GM19372 (cell line): ENCODE measurements at regions not wholly inside any gene's neighbourhood (a gene's known extent, or its start where the extent isn't known, plus 50 kb on each side); places are given as distances from the start of the nearest gene placed in this dataset.
"Not testable (repeated sequence)": the region's sequence is repeated elsewhere in the genome, so short reads cannot be mapped to it uniquely, and the experiment has no call there.

Source experiments
- ATAC-seq: cut with Tn5 transposase; IDR thresholded peaks from one replicate; pipeline ENCODE4 v1.9.1; 2021; ENCODE audit warnings: mild to moderate bottlenecking, low read depth, moderate library complexity; ENCODE audit not compliant: unreplicated experiment

DNA sequence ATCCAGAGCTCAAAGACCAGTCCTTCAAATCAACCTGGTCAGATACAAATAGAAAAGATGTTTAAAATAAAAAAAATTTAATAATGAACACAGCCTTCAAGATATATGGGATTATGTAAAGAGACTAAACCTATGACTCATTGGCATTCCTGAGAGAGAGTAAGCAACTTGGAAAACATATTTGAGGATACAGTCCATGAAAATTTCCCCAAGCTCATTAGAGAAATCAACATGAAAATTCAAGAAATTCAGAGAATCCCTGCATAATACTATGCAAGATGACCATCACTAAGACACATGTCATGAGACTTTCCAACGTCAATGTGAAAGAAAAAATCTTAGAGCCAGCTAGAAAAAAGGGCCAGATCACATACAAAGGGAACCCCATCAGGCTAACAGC, 512.9 kb upstream of the PTGER4 start:
- ATAC-seq, result no peak

- ATAC-seq, result no peak
Observed at GRCh38 chr5:40165789-40166728, 513.7 kb upstream of the PTGER4 start.

DNA sequence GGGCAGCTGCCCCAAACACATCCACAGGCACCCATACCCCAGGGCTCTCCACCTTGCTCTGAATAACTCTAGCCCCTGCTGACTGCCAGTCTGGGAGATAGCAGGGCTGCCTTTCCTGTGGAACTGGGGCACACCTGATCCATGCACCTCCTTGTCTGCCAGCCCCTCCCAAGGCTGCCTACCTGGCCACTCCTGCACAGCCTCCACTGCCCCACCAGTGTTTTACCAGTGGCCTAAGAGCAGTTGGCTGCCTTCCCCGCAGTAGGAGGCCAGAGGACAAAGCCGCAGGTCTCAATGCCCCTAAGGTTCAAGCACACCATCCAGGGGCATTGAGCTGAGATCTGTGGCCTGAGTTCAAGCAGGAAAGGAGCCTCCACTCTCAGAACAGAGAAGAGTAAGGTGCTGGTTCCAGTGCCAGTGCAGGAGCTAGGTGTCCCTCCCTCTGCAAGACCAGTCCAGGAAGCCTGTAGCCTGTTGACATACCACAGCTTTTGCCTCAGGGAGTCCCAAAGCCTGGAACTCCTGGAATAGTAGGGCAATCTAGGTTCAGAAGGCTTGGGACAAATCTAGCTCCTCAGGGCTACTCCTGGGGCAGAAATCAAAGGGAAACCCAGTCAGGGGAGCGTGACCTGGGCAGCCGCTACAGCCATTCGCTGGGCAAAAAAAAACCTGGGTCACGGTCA, 514.5 kb upstream of the PTGER4 start:
- ATAC-seq, result no peak

- ATAC-seq, result no peak
Observed at GRCh38 chr5:40160435-40160834, 519.3 kb upstream of the PTGER4 start.

DNA sequence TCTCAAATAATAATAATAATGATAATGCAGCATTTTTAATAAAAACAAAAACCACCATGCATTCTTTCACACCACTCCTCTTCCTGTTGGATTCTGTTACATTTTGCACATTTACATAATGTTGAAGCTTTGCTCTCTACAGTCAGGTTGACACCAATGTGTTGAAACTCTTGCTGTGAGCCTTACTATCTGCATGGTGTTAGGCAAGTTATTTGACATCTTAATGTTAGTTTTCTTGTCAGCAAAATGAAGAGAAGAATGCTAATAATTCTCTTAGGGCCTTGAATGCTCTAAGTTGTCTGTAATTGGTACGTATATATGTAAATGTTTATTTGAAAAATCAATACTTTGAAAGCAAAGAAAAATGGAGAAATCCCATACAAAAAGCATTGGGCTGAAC, 525.5 kb upstream of the PTGER4 start:
- no peak for ATAC-seq

GRCh38 chr5:40150896-40151295, 528.8 kb upstream of the PTGER4 start:
- no peak for ATAC-seq

- ATAC-seq, result no peak
Observed at GRCh38 chr5:40141896-40142295, 537.8 kb upstream of the PTGER4 start.

DNA sequence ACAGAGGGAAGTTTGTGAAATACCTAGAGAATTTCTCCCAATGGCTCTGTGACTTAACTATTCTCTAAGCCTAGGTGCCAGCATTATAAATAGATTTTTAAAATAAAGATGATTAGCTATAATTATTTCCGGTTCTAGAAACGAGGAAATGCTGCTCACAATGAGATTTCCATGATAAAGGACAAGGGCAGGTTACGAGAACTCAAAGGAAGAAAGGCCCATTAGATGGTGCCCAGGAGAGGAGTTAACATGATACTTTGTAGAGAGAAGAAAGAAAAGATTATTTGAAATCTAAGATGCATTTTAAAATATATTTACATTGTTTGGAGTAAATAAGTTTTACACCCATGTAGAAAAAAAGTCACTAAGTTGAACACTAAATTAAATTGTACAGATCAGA, 538.3 kb upstream of the PTGER4 start:
- ATAC-seq, result no peak

DNA sequence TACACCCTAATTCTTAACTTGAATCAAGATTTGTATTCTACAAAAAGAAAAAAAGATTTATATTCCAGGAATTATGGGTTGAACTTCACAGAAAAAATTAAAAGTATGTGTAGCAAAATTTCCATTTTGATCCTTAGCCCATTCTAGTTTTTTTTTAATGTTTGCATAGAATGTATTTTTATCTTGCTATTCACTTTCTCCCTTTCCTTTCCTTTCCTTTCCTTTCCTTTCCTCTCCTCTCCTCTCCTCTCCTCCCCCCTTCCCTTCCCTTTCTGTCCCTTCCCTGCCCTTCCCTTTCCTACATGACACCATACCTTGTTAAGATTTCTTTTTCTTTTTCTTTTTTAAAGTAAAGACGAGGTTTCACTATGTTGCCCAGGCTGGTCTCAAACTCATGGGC, 542.5 kb upstream of the PTGER4 start:
- ATAC-seq, result no peak

- ATAC-seq, result no peak
Observed at GRCh38 chr5:40134883-40135520, 544.7 kb upstream of the PTGER4 start.

GRCh38 chr5:40124367-40124766, 555.3 kb upstream of the PTGER4 start:
- ATAC-seq, result no peak

GRCh38 chr5:40121236-40121635, 558.5 kb upstream of the PTGER4 start:
- no peak for ATAC-seq

- no peak for ATAC-seq
Observed at GRCh38 chr5:40112875-40113274, 566.8 kb upstream of the PTGER4 start.

DNA sequence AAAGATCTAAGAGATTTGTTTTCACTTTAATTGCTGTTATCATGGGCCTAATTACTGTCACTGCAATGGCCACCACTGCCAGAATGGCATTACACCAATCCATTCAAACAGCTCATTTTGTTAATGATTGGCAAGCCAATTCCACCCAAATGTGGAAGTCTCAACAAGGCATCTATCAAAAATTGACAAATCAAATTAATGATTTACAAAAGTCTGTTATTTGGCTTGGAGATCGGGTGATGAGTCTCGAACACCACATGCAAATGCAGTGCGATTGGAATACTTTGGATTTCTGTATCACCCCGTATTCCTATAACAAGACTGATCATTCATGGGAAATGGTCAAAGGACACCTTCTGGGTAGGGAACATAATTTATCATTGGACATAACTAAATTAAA, 568.7 kb upstream of the PTGER4 start:
- not testable (repeated sequence) for ATAC-seq

- ATAC-seq, result not testable (repeated sequence)
Observed at GRCh38 chr5:40108764-40109390, 570.8 kb upstream of the PTGER4 start.

DNA sequence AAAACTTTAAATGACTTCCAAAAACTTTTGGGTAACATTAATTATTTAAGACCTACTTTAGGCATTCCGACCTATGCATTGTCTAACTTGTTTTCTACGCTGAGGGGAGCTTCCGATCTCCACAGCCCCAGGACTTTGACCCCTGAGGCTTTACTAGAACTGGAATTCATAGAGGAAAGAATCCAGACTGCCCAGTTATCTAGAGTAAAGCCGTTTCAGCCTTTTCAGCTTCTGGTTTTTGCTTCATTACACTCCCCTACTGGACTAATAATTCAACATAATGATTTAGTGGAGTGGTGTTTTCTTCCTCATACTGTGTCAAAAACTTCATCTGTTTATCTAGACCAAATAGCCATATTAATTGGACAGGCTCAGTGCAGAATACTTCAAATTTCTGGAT, 571.9 kb upstream of the PTGER4 start:
- not testable (repeated sequence) for ATAC-seq

- no peak for ATAC-seq
Observed at GRCh38 chr5:40106847-40107246, 572.9 kb upstream of the PTGER4 start.

DNA sequence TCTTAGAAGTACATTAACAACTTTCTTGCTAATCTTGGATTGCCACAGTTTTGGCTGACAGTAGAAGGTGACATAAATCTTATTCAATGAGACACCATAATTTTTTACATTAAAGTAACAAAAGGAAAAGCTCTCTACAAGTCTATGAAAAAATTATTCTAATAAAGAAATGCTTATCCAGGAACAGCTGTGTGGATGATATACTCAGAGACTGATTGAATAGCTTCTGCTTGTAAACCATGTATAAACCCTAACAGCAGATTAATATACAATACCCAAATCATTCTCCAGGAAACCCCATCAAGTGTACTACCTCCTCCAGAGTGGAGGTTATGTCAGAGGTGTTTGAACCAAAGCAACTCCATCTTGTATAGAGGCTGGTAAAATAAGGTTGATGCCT, 581.4 kb upstream of the PTGER4 start:
- ATAC-seq, result no peak

DNA sequence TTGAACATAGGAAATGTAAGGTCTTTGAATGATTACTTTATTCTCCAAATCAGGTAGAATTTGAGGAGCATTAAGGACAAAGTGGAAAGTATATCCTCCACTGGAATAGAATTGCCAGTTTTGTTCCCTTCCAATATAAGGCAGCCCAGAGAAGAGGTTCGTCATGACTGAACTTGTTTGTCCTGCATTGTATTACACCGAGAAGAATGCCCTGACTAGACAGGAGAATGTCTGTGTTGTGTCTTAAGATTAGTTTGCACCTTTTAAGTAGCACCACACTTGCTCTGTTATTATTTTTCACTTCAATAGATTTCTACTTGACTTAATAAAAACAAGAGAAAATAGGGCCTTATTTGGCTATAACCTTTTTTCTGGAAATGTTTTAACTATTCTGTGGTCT, 586.2 kb upstream of the PTGER4 start:
- ATAC-seq, result no peak

DNA sequence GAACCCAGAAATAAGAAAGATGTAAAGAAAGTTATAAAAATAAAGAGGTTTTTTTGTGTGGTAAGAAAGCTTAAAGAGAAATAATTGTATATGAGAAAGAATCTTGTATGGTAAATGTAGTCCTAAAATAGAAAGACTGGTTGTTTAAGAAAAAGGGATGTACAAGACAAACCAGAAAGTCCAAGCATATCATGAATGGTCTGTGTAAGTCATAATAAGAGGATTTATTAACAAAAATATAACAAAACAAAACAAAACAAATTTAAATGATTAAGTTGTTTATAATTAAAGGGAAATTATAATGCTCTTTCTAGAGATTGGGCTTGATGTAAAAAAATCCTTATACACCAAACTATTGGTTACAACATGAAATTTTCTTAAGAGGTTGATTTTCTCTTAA, 590.4 kb upstream of the PTGER4 start:
- ATAC-seq, result no peak

DNA sequence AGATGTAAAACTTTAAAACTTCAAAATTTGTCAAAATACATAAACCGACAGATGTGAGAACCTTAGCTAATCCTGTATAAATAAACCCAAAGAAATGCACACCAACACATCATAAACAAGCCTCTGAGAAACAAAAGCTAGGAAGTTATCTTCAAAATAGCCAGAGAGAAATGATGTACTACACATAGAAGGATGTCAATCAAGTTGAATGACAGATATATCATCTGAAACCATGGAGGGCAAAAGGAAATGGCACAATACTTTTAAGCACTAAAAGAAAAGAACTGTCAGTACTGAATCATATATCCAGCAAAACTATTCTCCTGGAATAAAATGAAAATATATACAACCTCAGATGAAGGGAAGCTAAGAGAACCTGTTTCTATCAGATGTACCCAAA, 595.1 kb upstream of the PTGER4 start:
- no peak for ATAC-seq
